B cell (primary cell): ENCODE measurements at regions not wholly inside any gene's neighbourhood (a gene's known extent, or its start where the extent isn't known, plus 50 kb on each side); places are given as distances from the start of the nearest gene placed in this dataset.

ENCODE experiments used
- ATAC-seq: fragments of 200-7000 bp; cut with Tn5 transposase; one replicate; pipeline ENCODE4 v1.10.0; 2021; ENCODE audit warnings: low read depth, mild to moderate bottlenecking, moderate number of reproducible peaks, moderate library complexity
- CTCF ChIA-PET: fragments of 350-600 bp; sonication (Branson Sonifier 250); formaldehyde crosslinking; loops from one replicate; lab custom pipeline; 2021; ENCODE audit warnings: antibody characterized with exemption, inconsistent platforms; lab: Charles Lee
- POLR2A ChIA-PET: fragments of 350-600 bp; sonication (Branson Sonifier 250); formaldehyde crosslinking; loops from one replicate; lab custom pipeline; 2021; ENCODE audit warnings: antibody characterized with exemption; lab: Charles Lee
- DNase-seq: peaks from one replicate; pipeline ENCODE4 v3.0.0; 2013
- H2AFZ ChIP-seq: 2 replicates; pipeline ENCODE4 v1.6.1; 2012; ENCODE audit warnings: mild to moderate bottlenecking, low read depth, low read length; ENCODE audit not compliant: insufficient read depth, poor library complexity, severe bottlenecking
- H3K27ac ChIP-seq, 2 donors: 1 replicate in 1 of 2; 2 replicates in 1 of 2; pipeline ENCODE4 v1.5.1; 2012 to 2013; ENCODE audit warnings: low read length in 2 of 2, mild to moderate bottlenecking in 2 of 2, moderate library complexity in 1 of 2
- H3K27me3 ChIP-seq, 4 experiments: fragments of 200-600 bp in 1 of 4; sonication (generic) in 1 of 4; replicated peaks in 1 of 4; 1 replicate in 2 of 4; 2 replicates in 2 of 4; pipeline versions ENCODE4 v1.6.1 to v1.7.0; 2013 to 2016; ENCODE audit warnings: low read length in 3 of 4, mild to moderate bottlenecking in 2 of 4, mixed read lengths in 1 of 4, moderate library complexity in 1 of 4; ENCODE audit not compliant: insufficient read depth in 4 of 4, control insufficient read depth in 3 of 4; ENCODE audit errors: control extremely low read depth in 1 of 4
- H3K36me3 ChIP-seq, 2 experiments: replicated peaks in 1 of 2; 1 replicate in 1 of 2; 2 replicates in 1 of 2; pipeline versions ENCODE4 v1.6.1 to v1.7.1; 2013; ENCODE audit warnings: low read length in 1 of 2; ENCODE audit not compliant: insufficient read depth in 2 of 2, control insufficient read depth in 1 of 2; ENCODE audit errors: control extremely low read depth in 1 of 2, extremely low read depth in 1 of 2
- H3K4me1 ChIP-seq, 2 donors: fragments of 200-600 bp in 1 of 2; sonication (generic) in 1 of 2; 1 replicate in 1 of 2; 2 replicates in 1 of 2; pipeline versions ENCODE4 v1.5.1 to v1.6.1; 2013 to 2017; ENCODE audit warnings: low read length in 2 of 2; ENCODE audit not compliant: control insufficient read depth in 2 of 2, insufficient read depth in 2 of 2
- H3K4me2 ChIP-seq: replicated peaks from 2 replicates; pipeline ENCODE3; 2012; ENCODE audit warnings: mild to moderate bottlenecking, low read depth, low read length; ENCODE audit not compliant: poor library complexity, severe bottlenecking
- H3K4me3 ChIP-seq, 5 experiments: fragments of 200-600 bp in 1 of 5; sonication (generic) in 1 of 5; 1 replicate in 3 of 5; 2 replicates in 2 of 5; pipeline versions ENCODE4 v1.5.1 to v1.7.0; 2011 to 2016; ENCODE audit warnings: low read length in 4 of 5, mild to moderate bottlenecking in 4 of 5, low read depth in 2 of 5, control low read depth in 1 of 5, moderate library complexity in 1 of 5; ENCODE audit not compliant: insufficient read depth in 1 of 5; ENCODE audit errors: control extremely low read depth in 1 of 5, extremely low read depth in 1 of 5
- H3K79me2 ChIP-seq: fragments of 200-600 bp; sonication (generic); one replicate; pipeline ENCODE4 v1.6.0; 2016; ENCODE audit warnings: low read length; ENCODE audit not compliant: control insufficient read depth, insufficient read depth
- H3K9ac ChIP-seq: fragments of 200-600 bp; sonication (generic); 2 replicates; pipeline ENCODE4 v1.6.1; 2017; ENCODE audit warnings: mild to moderate bottlenecking, low read length, moderate library complexity
- H3K9me3 ChIP-seq, 3 donors: one replicate each; pipeline versions ENCODE4 v1.6.1 to v1.7.1; 2013; ENCODE audit warnings: low read length in 2 of 3; ENCODE audit not compliant: control insufficient read depth in 2 of 3, insufficient read depth in 1 of 3; ENCODE audit errors: control extremely low read depth in 1 of 3
- H4K20me1 ChIP-seq: 2 replicates; pipeline ENCODE4 v1.6.0; 2012; ENCODE audit warnings: mild to moderate bottlenecking, low read length; ENCODE audit not compliant: insufficient read depth, control insufficient read depth, poor library complexity, severe bottlenecking
- H3K27ac Mint-ChIP-seq: one replicate; pipeline ENCODE4 v1.8.0; 2021; ENCODE audit warnings: mixed read lengths
- H3K27me3 Mint-ChIP-seq: one replicate; pipeline ENCODE4 v1.8.0; 2021; ENCODE audit warnings: mixed read lengths
- H3K4me1 Mint-ChIP-seq: one replicate; pipeline ENCODE4 v1.8.0; 2021; ENCODE audit warnings: mixed read lengths
- H3K4me3 Mint-ChIP-seq: one replicate; pipeline ENCODE4 v1.8.0; 2021; ENCODE audit warnings: mixed read lengths
- H3K9me3 Mint-ChIP-seq: one replicate; pipeline ENCODE4 v1.8.0; 2022; ENCODE audit warnings: mixed read lengths; ENCODE audit not compliant: insufficient read depth
- EZH2 ChIP-seq: IDR thresholded peaks from 2 replicates; pipeline ENCODE4 v1.6.1; 2012; ENCODE audit warnings: borderline replicate concordance, low read depth, mild to moderate bottlenecking, moderate library complexity, low read length; ENCODE audit not compliant: insufficient read depth, poor library complexity, severe bottlenecking
- WGBS: methylation state at CpG from one replicate; pipeline ENCODE4 v1.1.5; 2013; ENCODE audit warnings: missing lambda C conversion rate; ENCODE audit not compliant: insufficient coverage; 5-methylcytosine and 5-hydroxymethylcytosine counted together
- intact Hi-C: fragments of 100-400 bp; cut with micrococcal nuclease; formaldehyde crosslinking; loops from one replicate; pipeline ENCODE4 v1.10.0; 2022
- TF ChIP-seq, protein P1 (sequence below): fragments of 200-600 bp; IDR thresholded peaks from one replicate; pipeline ENCODE4 v1.8.0; 2022; ENCODE audit warnings: antibody characterized with exemption, mild to moderate bottlenecking

DNA sequence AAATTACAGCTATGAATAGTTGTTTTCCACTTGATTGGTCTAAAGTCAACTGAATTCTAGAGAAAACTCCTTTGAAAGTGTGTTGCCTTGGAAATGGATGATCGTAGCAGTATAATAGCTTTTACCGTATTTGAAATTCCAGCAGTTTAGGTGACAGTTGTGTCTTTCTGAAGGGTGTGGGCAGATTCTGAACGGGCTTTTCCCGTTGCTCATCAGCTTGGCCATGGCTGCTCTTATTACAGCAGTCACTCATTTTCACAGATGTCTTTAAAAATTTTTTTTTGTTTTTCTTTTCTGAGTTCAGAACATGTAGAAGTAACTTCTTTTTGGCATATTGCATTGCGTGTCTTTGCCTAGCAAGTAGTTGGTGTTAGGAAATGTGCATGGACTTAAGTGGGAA is 69.6 kb upstream of the SLC4A4 start:
- WGBS, result 92% methylated on average over 2 of the region's 5 CpGs
- POLR2A ChIA-PET, result no interaction called here

GRCh38 chr4:71270901-71271300 is 67.9 kb upstream of the SLC4A4 start:
- TF ChIP-seq, protein P1, sequence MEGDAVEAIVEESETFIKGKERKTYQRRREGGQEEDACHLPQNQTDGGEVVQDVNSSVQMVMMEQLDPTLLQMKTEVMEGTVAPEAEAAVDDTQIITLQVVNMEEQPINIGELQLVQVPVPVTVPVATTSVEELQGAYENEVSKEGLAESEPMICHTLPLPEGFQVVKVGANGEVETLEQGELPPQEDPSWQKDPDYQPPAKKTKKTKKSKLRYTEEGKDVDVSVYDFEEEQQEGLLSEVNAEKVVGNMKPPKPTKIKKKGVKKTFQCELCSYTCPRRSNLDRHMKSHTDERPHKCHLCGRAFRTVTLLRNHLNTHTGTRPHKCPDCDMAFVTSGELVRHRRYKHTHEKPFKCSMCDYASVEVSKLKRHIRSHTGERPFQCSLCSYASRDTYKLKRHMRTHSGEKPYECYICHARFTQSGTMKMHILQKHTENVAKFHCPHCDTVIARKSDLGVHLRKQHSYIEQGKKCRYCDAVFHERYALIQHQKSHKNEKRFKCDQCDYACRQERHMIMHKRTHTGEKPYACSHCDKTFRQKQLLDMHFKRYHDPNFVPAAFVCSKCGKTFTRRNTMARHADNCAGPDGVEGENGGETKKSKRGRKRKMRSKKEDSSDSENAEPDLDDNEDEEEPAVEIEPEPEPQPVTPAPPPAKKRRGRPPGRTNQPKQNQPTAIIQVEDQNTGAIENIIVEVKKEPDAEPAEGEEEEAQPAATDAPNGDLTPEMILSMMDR, result peak; percentile 15
- TF ChIP-seq EZH2, result no peak
- Histone ChIP-seq H2AFZ (no peak overlapping the region), H3K4me3 (no peak overlapping the region), H3K27me3 (peaks cover 0 to 6% (median 1%) of the 10 kb centered on the region in 4 experiments), H3K4me1 (peaks cover 10 to 11% of the 10 kb centered on the region in 2 donors), H3K27ac (no peak overlapping the region), H3K79me2 (no peaks in the 10 kb centered on the region), H3K9ac (no peak overlapping the region), H3K9me3 (no peaks in the 10 kb centered on the region), H3K4me2 (no peak overlapping the region), H4K20me1 (no peaks in the 10 kb centered on the region), H3K36me3 (no peaks in the 10 kb centered on the region)
- ChIA-PET CTCF (no interaction called here), POLR2A (no interaction called here)
- Mint-ChIP-seq H3K4me3 (no peak overlapping the region), H3K4me1 (peaks cover 15% of the 10 kb centered on the region), H3K9me3 (no peaks in the 10 kb centered on the region), H3K27ac (no peak overlapping the region), H3K27me3 (peaks cover 3% of the 10 kb centered on the region)
- intact Hi-C loops, result no loop called here
- DNase-seq, result peak; percentile 14
- WGBS, result no CpG with 5 or more reads among the region's 1 CpG
- ATAC-seq, result no peak

More for the DNA sequence above, 69.6 kb upstream of the SLC4A4 start:
- Histone ChIP-seq H4K20me1 (no peaks in the 10 kb centered on the region), H3K27ac (no peak overlapping the region), H3K4me3 (no peak overlapping the region), H3K36me3 (no peaks in the 10 kb centered on the region), H3K9ac (no peak overlapping the region), H2AFZ (no peak overlapping the region), H3K4me1 (no peaks in the 10 kb centered on the region), H3K4me2 (no peak overlapping the region), H3K9me3 (no peaks in the 10 kb centered on the region), H3K79me2 (no peaks in the 10 kb centered on the region), H3K27me3 (peaks cover 0 to 6% (median 1%) of the 10 kb centered on the region in 4 experiments)
- no peak for ATAC-seq
- H3K27me3 Mint-ChIP-seq, result peaks cover 3% of the 10 kb centered on the region
- TF ChIP-seq EZH2, result no peak
- TF ChIP-seq, protein P1, result no peak
- H3K4me3 Mint-ChIP-seq, result no peak overlapping the region
- no peak for DNase-seq
- H3K9me3 Mint-ChIP-seq, result no peaks in the 10 kb centered on the region
- CTCF ChIA-PET, result no interaction called here
- H3K4me1 Mint-ChIP-seq, result peaks cover 2% of the 10 kb centered on the region
- intact Hi-C loops, result no loop called here
- H3K27ac Mint-ChIP-seq, result no peak overlapping the region
